ENCODE measurements at regions not wholly inside any gene's neighbourhood (a gene's known extent, or its start where the extent isn't known, plus 50 kb on each side); places are given as distances from the start of the nearest gene placed in this dataset.

- TF ChIP-seq CTCFL (IDR thresholded peaks at IDR 0.05; ENCODE audit: borderline replicate concordance, insufficient read depth, low read depth, low read length, poor library complexity, severe bottlenecking) (no peak), ZNF263 (CRISPR knock-in tag; IDR thresholded peaks at IDR 0.05; ENCODE audit: borderline replicate concordance) (peak; percentile 69; the same call in 1 of the 2 replicates), FOXK2 (conservative IDR thresholded peaks at IDR 0.05 in 1 of 2, IDR thresholded peaks at IDR 0.05 in 1 of 2; ENCODE audit: low read depth in 2 of 2) (peak in 1 of 2 experiments; percentile 3; a peak in 1 of 4 replicates), ZNF707 (CRISPR knock-in tag; conservative IDR thresholded peaks at IDR 0.05) (0 out of 2 replicates have a peak, but pooled peaks have one; percentile 49), E2F5 (CRISPR knock-in tag; IDR thresholded peaks at IDR 0.05) (no peak), ZNF165 (CRISPR knock-in tag; IDR thresholded peaks at IDR 0.05; ENCODE audit: borderline replicate concordance) (peak; percentile 89; the same call in 1 of the 2 replicates), JUND (IDR thresholded peaks at IDR 0.05; ENCODE audit: borderline replicate concordance, low read depth, low read length) (no peak), JUND (tag; IDR thresholded peaks at IDR 0.05; ENCODE audit: borderline replicate concordance, low read depth, low read length) (peak; percentile 14; the same call in 1 of the 3 replicates), STAT6 (CRISPR knock-in tag; IDR thresholded peaks at IDR 0.05) (0 out of 2 replicates have a peak, but pooled peaks have one; percentile 19), CEBPG (CRISPR knock-in tag; IDR thresholded peaks at IDR 0.05) (0 out of 2 replicates have a peak, but pooled peaks have one; percentile 33), CEBPG (tag; conservative IDR thresholded peaks at IDR 0.05 in 1 of 2, IDR thresholded peaks at IDR 0.05 in 1 of 2) (no peak; a peak in 1 of 4 replicates), GTF2E2 (tag; IDR thresholded peaks at IDR 0.05) (peak; percentile 55; the same call in 1 of the 2 replicates), ETV5 (CRISPR knock-in tag; IDR thresholded peaks at IDR 0.05; ENCODE audit: low read depth) (peak; percentile 44; the same call in 1 of the 2 replicates), NCOR1 (IDR thresholded peaks at IDR 0.05) (0 out of 2 replicates have a peak, but pooled peaks have one; percentile 2), PHF21A (IDR thresholded peaks at IDR 0.05; ENCODE audit: borderline replicate concordance, low read depth) (no peak), BACH1 (tag; IDR thresholded peaks at IDR 0.05) (peak; percentile 66; the same call in 1 of the 2 replicates), ZEB2 (IDR thresholded peaks at IDR 0.05) (no peak; the same call in 1 of the 2 replicates), SMAD1 (IDR thresholded peaks at IDR 0.05; ENCODE audit: low read depth, low read length, partially characterized antibody) (peak; percentile 18), NR2C2 (CRISPR knock-in tag; IDR thresholded peaks at IDR 0.05) (no peak), NR2C2 (tag; IDR thresholded peaks at IDR 0.05) (peak; percentile 76), ZNF445 (CRISPR knock-in tag; IDR thresholded peaks at IDR 0.05; ENCODE audit: low read depth) (0 out of 2 replicates have a peak, but pooled peaks have one; percentile 63), ARNT (IDR thresholded peaks at IDR 0.05) (0 out of 4 replicates have a peak, but pooled peaks of 1 of the 2 experiments have one; percentile 13)
Measured at GRCh38 chr3:196143708-196144382, 62.0 kb upstream of the TFRC start (continued).

Data from K562 (cell line).